Upper lobe of left lung (tissue), 4 donors: ENCODE measurements at regions not wholly inside any gene's neighbourhood (a gene's known extent, or its start where the extent isn't known, plus 50 kb on each side); places are given as distances from the start of the nearest gene placed in this dataset.
"Not testable (repeated sequence)": the region's sequence is repeated elsewhere in the genome, so short reads cannot be mapped to it uniquely, and the experiment has no call there.

ENCODE experiments used
- EP300 ChIP-seq, 4 donors: sonication (generic); formaldehyde crosslinking; IDR thresholded peaks; one replicate each; pipeline ENCODE4 v1.5.1; 2017; ENCODE audit warnings: antibody characterized with exemption in 4 of 4, control low read depth in 2 of 4
- POLR2A ChIP-seq, 4 donors: fragments of 450-650 bp; IDR thresholded peaks; one replicate each; pipeline ENCODE4 v1.5.1; 2016 to 2017; ENCODE audit warnings: antibody characterized with exemption in 4 of 4, mild to moderate bottlenecking in 2 of 4
- POLR2AphosphoS5 ChIP-seq, 2 donors: sonication (generic); formaldehyde crosslinking; IDR thresholded peaks; one replicate each; pipeline ENCODE4 v1.5.1; 2017; ENCODE audit warnings: antibody characterized with exemption in 2 of 2
- TF ChIP-seq, protein P1 (sequence below), 6 experiments: fragments of 450-650 bp in 4 of 6; fragments of 200-600 bp in 2 of 6; sonication (generic) in 2 of 6; IDR thresholded peaks; one replicate each; pipeline ENCODE4 v1.5.1; 2016 to 2019; ENCODE audit warnings: antibody characterized with exemption in 6 of 6

DNA sequence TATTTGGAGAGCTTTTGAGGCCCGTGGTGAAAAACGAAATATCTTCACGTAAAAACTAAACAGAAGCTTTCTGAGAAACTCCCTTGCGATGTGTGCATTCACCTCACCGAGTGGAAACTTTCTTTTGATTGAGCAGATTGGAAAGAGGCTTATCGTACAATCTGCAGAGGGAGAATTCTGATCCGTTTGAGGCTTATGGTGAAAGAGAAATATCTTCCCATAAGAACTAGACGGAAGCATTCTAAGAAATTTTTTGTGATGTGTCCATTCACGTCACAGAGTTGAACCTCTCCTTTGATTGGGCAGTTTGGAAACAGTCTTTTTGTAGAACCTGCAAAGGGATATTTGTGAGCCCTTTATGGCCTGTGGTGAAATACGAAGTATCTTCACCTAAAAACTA, 3040.3 kb downstream of the TUBA3C start:
- TF ChIP-seq, protein P1, sequence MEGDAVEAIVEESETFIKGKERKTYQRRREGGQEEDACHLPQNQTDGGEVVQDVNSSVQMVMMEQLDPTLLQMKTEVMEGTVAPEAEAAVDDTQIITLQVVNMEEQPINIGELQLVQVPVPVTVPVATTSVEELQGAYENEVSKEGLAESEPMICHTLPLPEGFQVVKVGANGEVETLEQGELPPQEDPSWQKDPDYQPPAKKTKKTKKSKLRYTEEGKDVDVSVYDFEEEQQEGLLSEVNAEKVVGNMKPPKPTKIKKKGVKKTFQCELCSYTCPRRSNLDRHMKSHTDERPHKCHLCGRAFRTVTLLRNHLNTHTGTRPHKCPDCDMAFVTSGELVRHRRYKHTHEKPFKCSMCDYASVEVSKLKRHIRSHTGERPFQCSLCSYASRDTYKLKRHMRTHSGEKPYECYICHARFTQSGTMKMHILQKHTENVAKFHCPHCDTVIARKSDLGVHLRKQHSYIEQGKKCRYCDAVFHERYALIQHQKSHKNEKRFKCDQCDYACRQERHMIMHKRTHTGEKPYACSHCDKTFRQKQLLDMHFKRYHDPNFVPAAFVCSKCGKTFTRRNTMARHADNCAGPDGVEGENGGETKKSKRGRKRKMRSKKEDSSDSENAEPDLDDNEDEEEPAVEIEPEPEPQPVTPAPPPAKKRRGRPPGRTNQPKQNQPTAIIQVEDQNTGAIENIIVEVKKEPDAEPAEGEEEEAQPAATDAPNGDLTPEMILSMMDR (IDR thresholded peaks at IDR 0.05): not testable (repeated sequence)
- TF ChIP-seq POLR2A, POLR2AphosphoS5 (IDR thresholded peaks at IDR 0.05): not testable (repeated sequence)
- TF ChIP-seq EP300 (IDR thresholded peaks at IDR 0.05): peak in 1 of 4 donors; percentile 66
